HG02571 (cell line): ENCODE measurements at regions not wholly inside any gene's neighbourhood (a gene's known extent, or its start where the extent isn't known, plus 50 kb on each side); places are given as distances from the start of the nearest gene placed in this dataset.
"Not testable (repeated sequence)": the region's sequence is repeated elsewhere in the genome, so short reads cannot be mapped to it uniquely, and the experiment has no call there.

Experiments used
- ATAC-seq: cut with Tn5 transposase; IDR thresholded peaks from one replicate; pipeline ENCODE4 v1.9.1; 2021; ENCODE audit warnings: mild to moderate bottlenecking, moderate library complexity; ENCODE audit not compliant: unreplicated experiment

- ATAC-seq, result not testable (repeated sequence)
These were observed 508.2 kb downstream of the RPIA start for GRCh38 chr2:89199453-89200246.

GRCh38 chr2:89200247-89200527, 508.7 kb downstream of the RPIA start:
- ATAC-seq, result not testable (repeated sequence)

GRCh38 chr2:89202518-89202917, 511.0 kb downstream of the RPIA start:
- not testable (repeated sequence) for ATAC-seq

- ATAC-seq, result not testable (repeated sequence)
These were observed 513.7 kb downstream of the RPIA start for GRCh38 chr2:89205153-89205552.

GRCh38 chr2:89208144-89208932, 516.9 kb downstream of the RPIA start:
- ATAC-seq, result not testable (repeated sequence)

- ATAC-seq, result not testable (repeated sequence)
These were observed 521.7 kb downstream of the RPIA start for GRCh38 chr2:89213151-89213550.

GRCh38 chr2:89213811-89214210, 522.3 kb downstream of the RPIA start:
- not testable (repeated sequence) for ATAC-seq

- not testable (repeated sequence) for ATAC-seq
These were observed 530.0 kb downstream of the RPIA start for GRCh38 chr2:89221474-89221873.

- not testable (repeated sequence) for ATAC-seq
These were observed 530.7 kb downstream of the RPIA start for GRCh38 chr2:89222063-89222732.

- not testable (repeated sequence) for ATAC-seq
These were observed 533.3 kb downstream of the RPIA start for GRCh38 chr2:89224803-89225202.

GRCh38 chr2:89229979-89230378, 538.5 kb downstream of the RPIA start:
- not testable (repeated sequence) for ATAC-seq

GRCh38 chr2:89231241-89231640, 539.8 kb downstream of the RPIA start:
- not testable (repeated sequence) for ATAC-seq

GRCh38 chr2:89233931-89234330, 542.5 kb downstream of the RPIA start:
- not testable (repeated sequence) for ATAC-seq

- ATAC-seq, result not testable (repeated sequence)
These were observed 543.5 kb downstream of the RPIA start for GRCh38 chr2:89234818-89235466.

- ATAC-seq, result not testable (repeated sequence)
These were observed 545.5 kb downstream of the RPIA start for GRCh38 chr2:89236832-89237450.

GRCh38 chr2:89237783-89238182, 546.3 kb downstream of the RPIA start:
- ATAC-seq, result not testable (repeated sequence)

- ATAC-seq, result peak; percentile 62
These were observed 551.7 kb downstream of the RPIA start for GRCh38 chr2:89243114-89243700.

- not testable (repeated sequence) for ATAC-seq
These were observed 552.9 kb downstream of the RPIA start for GRCh38 chr2:89244407-89244806.

GRCh38 chr2:89245478-89245877, 554.0 kb downstream of the RPIA start:
- not testable (repeated sequence) for ATAC-seq

- not testable (repeated sequence) for ATAC-seq
These were observed 554.6 kb downstream of the RPIA start for GRCh38 chr2:89246027-89246426.
